SK-N-DZ (cell line): ENCODE measurements at regions not wholly inside any gene's neighbourhood (a gene's known extent, or its start where the extent isn't known, plus 50 kb on each side); places are given as distances from the start of the nearest gene placed in this dataset.

Experiments used
- DNase-seq: peaks from one replicate; pipeline ENCODE4 v3.0.0-alpha.2; 2015; ENCODE audit warnings: low spot score

- DNase-seq: no peak
These were observed 135.5 kb upstream of the SMAD3 start for GRCh38 chr15:66929843-66930402.

GRCh38 chr15:66931768-66932633 is 133.4 kb upstream of the SMAD3 start:
- DNase-seq: no peak

- DNase-seq: no peak
These were observed 132.8 kb upstream of the SMAD3 start for GRCh38 chr15:66932634-66933024.

- DNase-seq: no peak
These were observed 131.2 kb upstream of the SMAD3 start for GRCh38 chr15:66933932-66934867.

GRCh38 chr15:66934868-66935520 is 130.4 kb upstream of the SMAD3 start:
- DNase-seq: no peak

GRCh38 chr15:66935688-66936087 is 129.7 kb upstream of the SMAD3 start:
- no peak for DNase-seq

- DNase-seq: no peak
These were observed 129.1 kb upstream of the SMAD3 start for GRCh38 chr15:66936109-66936860.

GRCh38 chr15:66936861-66937582 is 128.4 kb upstream of the SMAD3 start:
- DNase-seq: no peak

GRCh38 chr15:66937588-66937987 is 127.8 kb upstream of the SMAD3 start:
- DNase-seq: no peak

- DNase-seq: no peak
These were observed 127.1 kb upstream of the SMAD3 start for GRCh38 chr15:66938114-66938830.

- no peak for DNase-seq
These were observed 126.4 kb upstream of the SMAD3 start for GRCh38 chr15:66939016-66939415.

- no peak for DNase-seq
These were observed 125.9 kb upstream of the SMAD3 start for GRCh38 chr15:66939451-66940023.

GRCh38 chr15:66940368-66940767 is 125.0 kb upstream of the SMAD3 start:
- no peak for DNase-seq

- DNase-seq: no peak
These were observed 124.2 kb upstream of the SMAD3 start for GRCh38 chr15:66941108-66941711.

GRCh38 chr15:66941791-66942190 is 123.6 kb upstream of the SMAD3 start:
- DNase-seq: no peak

- DNase-seq: no peak
These were observed 122.6 kb upstream of the SMAD3 start for GRCh38 chr15:66942649-66943390.

- peak; percentile 83 for DNase-seq
These were observed 121.8 kb upstream of the SMAD3 start for GRCh38 chr15:66943456-66944095.

GRCh38 chr15:66944121-66944520 is 121.3 kb upstream of the SMAD3 start:
- DNase-seq: no peak
